IMR-90 (cell line): ENCODE measurements at regions not wholly inside any gene's neighbourhood (a gene's known extent, or its start where the extent isn't known, plus 50 kb on each side); places are given as distances from the start of the nearest gene placed in this dataset.

Source experiments
- ATAC-seq: fragments of 200-7000 bp; cut with Tn5 transposase; 2 replicates; pipeline ENCODE4 v1.9.1; 2020; ENCODE audit warnings: low read depth, mild to moderate bottlenecking, moderate library complexity
- BruUV-seq: library from RNA; stranded (reverse); fragments of 400-500 nt; replicated peaks from 2 replicates; lab custom pipeline; 2021; lab: Mats Ljungman, UMichigan
- CTCF ChIA-PET: fragments of 300-600 bp; formaldehyde crosslinking; extraction: SDS; loops from one replicate; lab custom pipeline; 2021; ENCODE audit warnings: antibody characterized with exemption; lab: Yijun Ruan, JAX
- POLR2A ChIA-PET: fragments of 300-600 bp; sonication (Branson Sonifier 250); formaldehyde crosslinking; loops from one replicate; lab custom pipeline; 2022; ENCODE audit warnings: antibody characterized with exemption; ENCODE audit not compliant: unreplicated experiment; lab: Charles Lee
- DNase-seq: peaks from one replicate; pipeline ENCODE4 v3.0.0; 2013
- H2AFZ ChIP-seq: replicated peaks from 2 replicates; pipeline ENCODE3; 2013; ENCODE audit warnings: low read length, mild to moderate bottlenecking; ENCODE audit not compliant: poor library complexity
- H2AK5ac ChIP-seq: 2 replicates; pipeline ENCODE4 v1.6.1; 2013; ENCODE audit warnings: low read depth, low read length, inconsistent platforms
- H2AK9ac ChIP-seq: replicated peaks from 2 replicates; pipeline ENCODE3; 2013; ENCODE audit warnings: mild to moderate bottlenecking, low read depth, low read length, moderate library complexity; ENCODE audit not compliant: poor library complexity
- H2BK120ac ChIP-seq: 2 replicates; pipeline ENCODE4 v1.6.1; 2013; ENCODE audit warnings: low read depth, low read length, inconsistent platforms
- H2BK15ac ChIP-seq: 3 replicates; pipeline ENCODE4 v1.6.1; 2013; ENCODE audit warnings: low read depth, low read length, inconsistent platforms
- H2BK20ac ChIP-seq: 2 replicates; pipeline ENCODE4 v1.6.1; 2013; ENCODE audit warnings: low read depth, mild to moderate bottlenecking, inconsistent platforms, low read length, moderate library complexity
- H2BK5ac ChIP-seq: 2 replicates; pipeline ENCODE4 v1.6.1; 2013; ENCODE audit warnings: mild to moderate bottlenecking, low read depth, low read length, inconsistent platforms; ENCODE audit not compliant: poor library complexity, severe bottlenecking
- H3K14ac ChIP-seq: replicated peaks from 2 replicates; pipeline ENCODE4 v1.6.1; 2013; ENCODE audit warnings: low read depth, low read length, inconsistent platforms
- H3K18ac ChIP-seq: 2 replicates; pipeline ENCODE4 v1.6.1; 2013; ENCODE audit warnings: low read depth, low read length, control low read depth
- H3K23ac ChIP-seq: 2 replicates; pipeline ENCODE4 v1.6.1; 2013; ENCODE audit warnings: low read depth, low read length, inconsistent platforms
- H3K27ac ChIP-seq: 2 replicates; pipeline ENCODE4 v1.5.1; 2013; ENCODE audit warnings: mild to moderate bottlenecking, control low read depth, low read length; ENCODE audit not compliant: insufficient read depth
- H3K27me3 ChIP-seq: 2 replicates; pipeline ENCODE4 v1.6.1; 2013; ENCODE audit warnings: low read length; ENCODE audit not compliant: control insufficient read depth, insufficient read depth
- H3K36me3 ChIP-seq: 2 replicates; pipeline ENCODE4 v1.6.1; 2013; ENCODE audit warnings: low read length, mixed read lengths; ENCODE audit not compliant: control insufficient read depth, insufficient read depth
- H3K4ac ChIP-seq: 2 replicates; pipeline ENCODE4 v1.6.1; 2013; ENCODE audit warnings: low read depth, low read length, inconsistent platforms
- H3K4me1 ChIP-seq: 2 replicates; pipeline ENCODE4 v1.6.1; 2013; ENCODE audit warnings: low read length, mixed read lengths; ENCODE audit not compliant: control insufficient read depth, insufficient read depth
- H3K4me2 ChIP-seq: 2 replicates; pipeline ENCODE4 v1.6.1; 2013; ENCODE audit warnings: low read depth, mild to moderate bottlenecking, control low read depth, low read length, moderate library complexity
- H3K4me3 ChIP-seq: 2 replicates; pipeline ENCODE4 v1.5.1; 2013; ENCODE audit warnings: low read depth, mild to moderate bottlenecking, control low read depth, low read length, moderate library complexity; ENCODE audit not compliant: insufficient read depth
- H3K56ac ChIP-seq: 2 replicates; pipeline ENCODE4 v1.6.1; 2013; ENCODE audit warnings: low read length, inconsistent platforms; ENCODE audit not compliant: insufficient read depth; ENCODE audit errors: extremely low read depth
- H3K79me1 ChIP-seq, 2 experiments: 2 replicates each; pipeline ENCODE4 v1.6.1; 2013; ENCODE audit warnings: low read length in 2 of 2, inconsistent platforms in 1 of 2, low read depth in 1 of 2
- H3K9ac ChIP-seq: 2 replicates; pipeline ENCODE4 v1.6.1; 2013; ENCODE audit warnings: low read depth, low read length, control low read depth
- H3K9me1 ChIP-seq: 2 replicates; pipeline ENCODE4 v1.6.1; 2013; ENCODE audit warnings: low read length, inconsistent platforms; ENCODE audit not compliant: insufficient read depth
- H3K9me3 ChIP-seq: 2 replicates; pipeline ENCODE4 v1.6.1; 2013; ENCODE audit warnings: low read length; ENCODE audit not compliant: control insufficient read depth, insufficient read depth
- H4K20me1 ChIP-seq: 2 replicates; pipeline ENCODE4 v1.6.1; 2013; ENCODE audit warnings: low read length, inconsistent platforms; ENCODE audit not compliant: insufficient read depth
- H4K5ac ChIP-seq: 2 replicates; pipeline ENCODE4 v1.6.1; 2013; ENCODE audit warnings: mild to moderate bottlenecking, low read depth, low read length, control low read depth
- H4K8ac ChIP-seq, 2 experiments: 2 replicates each; pipeline ENCODE4 v1.6.1; 2013; ENCODE audit warnings: low read depth in 2 of 2, low read length in 2 of 2, control low read depth in 1 of 2, inconsistent platforms in 1 of 2
- H4K91ac ChIP-seq: 2 replicates; pipeline ENCODE4 v1.6.1; 2013; ENCODE audit warnings: low read depth, low read length, inconsistent platforms; ENCODE audit not compliant: insufficient read depth
- CEBPB ChIP-seq: IDR thresholded peaks from 2 replicates; pipeline ENCODE4 v1.6.1; 2012; ENCODE audit warnings: low read depth, low read length, improper control_type of control experiment
- MAFK ChIP-seq: IDR thresholded peaks from 2 replicates; pipeline ENCODE4 v1.6.1; 2012; ENCODE audit warnings: low read depth, low read length, improper control_type of control experiment
- NFE2L2 ChIP-seq: fragments of 150-350 bp; IDR thresholded peaks from 2 replicates; pipeline ENCODE4 v1.6.1; 2016; ENCODE audit warnings: low read depth, mild to moderate bottlenecking, low read length
- RAD21 ChIP-seq: IDR thresholded peaks from 2 replicates; pipeline ENCODE4 v1.6.1; 2012; ENCODE audit warnings: low read length, improper control_type of control experiment
- SMC3 ChIP-seq: fragments of 150-350 bp; IDR thresholded peaks from 2 replicates; pipeline ENCODE4 v1.6.1; 2016; ENCODE audit warnings: low read depth, mild to moderate bottlenecking, antibody characterized with exemption, low read length, moderate library complexity
- WGBS, 2 experiments: methylation state at CpG; one replicate each; pipeline versions ENCODE4 v1.1.5 to v1.1.7; 2013; ENCODE audit warnings: missing lambda C conversion rate in 2 of 2; ENCODE audit not compliant: insufficient read length in 1 of 2; ENCODE audit errors: extremely low coverage in 2 of 2; 5-methylcytosine and 5-hydroxymethylcytosine counted together
- dilution Hi-C: fragments of 300-500 bp; cut with HindIII; formaldehyde crosslinking; loops from one replicate; pipeline ENCODE4 v1.14.3; 2018; ENCODE audit warnings: low sequenced_read_pairs; ENCODE audit not compliant: unreplicated experiment
- in situ Hi-C: fragments of 300-500 bp; cut with MboI; formaldehyde crosslinking; loops from 3 replicates; pipeline ENCODE4 v1.14.3; 2019; ENCODE audit warnings: low sequenced_read_pairs, inconsistent platforms, mixed read lengths
- intact Hi-C: fragments of 100-400 bp; cut with micrococcal nuclease; formaldehyde crosslinking; loops from 2 replicates; pipeline ENCODE4 v1.10.0; 2022

- no peak overlapping the region for H3K4ac ChIP-seq
- no peak overlapping the region for H4K91ac ChIP-seq
- no peaks in the 10 kb centered on the region for H3K27me3 ChIP-seq
- no peak overlapping the region for H2BK5ac ChIP-seq
- H3K9me3 ChIP-seq: 0 out of 2 replicates have a peak, but pooled peaks cover 4% of the 10 kb centered on the region
- dilution Hi-C loops (no loop called here), intact Hi-C loops (no loop called here), in situ Hi-C loops (no loop called here)
- H3K14ac ChIP-seq: no peak overlapping the region
- H2AK9ac ChIP-seq: no peak overlapping the region
- H3K4me1 ChIP-seq: no peaks in the 10 kb centered on the region
- H3K56ac ChIP-seq: no peak overlapping the region
- no peaks in the 10 kb centered on the region for H3K79me1 ChIP-seq
- H3K4me2 ChIP-seq: no peak overlapping the region
- H4K5ac ChIP-seq: no peak overlapping the region
- no TSS peak for BruUV-seq
- H3K9me1 ChIP-seq: no peaks in the 10 kb centered on the region
- no peak overlapping the region for H2BK20ac ChIP-seq
- POLR2A ChIA-PET: no interaction called here
- H3K18ac ChIP-seq: no peak overlapping the region
- no peaks in the 10 kb centered on the region for H4K20me1 ChIP-seq
- no peak overlapping the region for H3K27ac ChIP-seq
- DNase-seq (no peak), ATAC-seq (no peak)
- CTCF ChIA-PET: no interaction called here
- TF ChIP-seq RAD21 (no peak), NFE2L2 (no peak), CEBPB (no peak), MAFK (no peak), SMC3 (no peak)
- H2BK15ac ChIP-seq: no peak overlapping the region
- no CpG with 5 or more reads among the region's 2 CpGs for whole genome bisulfite sequencing, 2 experiments
- H2AK5ac ChIP-seq: no peak overlapping the region
- H3K9ac ChIP-seq: no peak overlapping the region
- no peak overlapping the region for H3K23ac ChIP-seq
- H3K4me3 ChIP-seq: no peak overlapping the region
- H2AFZ ChIP-seq: no peak overlapping the region
- no peak overlapping the region for H2BK120ac ChIP-seq
- H3K36me3 ChIP-seq: no peaks in the 10 kb centered on the region
- H4K8ac ChIP-seq: no peak overlapping the region
Observed at GRCh38 chr3:34298653-34299052, 500.2 kb downstream of the PDCD6IP start.
